Prostate gland (tissue), 2 donors: ENCODE measurements at regions not wholly inside any gene's neighbourhood (a gene's known extent, or its start where the extent isn't known, plus 50 kb on each side); places are given as distances from the start of the nearest gene placed in this dataset.

Experiments
- DNase-seq: peaks from one replicate; pipeline ENCODE4 v3.0.0-alpha.2; 2019; ENCODE audit warnings: low spot score
- H3K27ac ChIP-seq, 2 donors: fragments of 200-600 bp; sonication (generic); 2 replicates each; pipeline ENCODE4 v1.5.1; 2017 to 2019
- H3K27me3 ChIP-seq: fragments of 200-600 bp; sonication (generic); replicated peaks from 2 replicates; pipeline ENCODE4 v1.5.1; 2019; ENCODE audit not compliant: insufficient read depth
- H3K36me3 ChIP-seq, 2 donors: fragments of 200-600 bp; sonication (generic); 1 replicate in 1 of 2; 2 replicates in 1 of 2; pipeline versions ENCODE4 v1.5.1 to v1.8.1; 2017 to 2019
- H3K4me1 ChIP-seq: fragments of 200-600 bp; sonication (generic); replicated peaks from 2 replicates; pipeline ENCODE4 v1.5.1; 2019
- H3K4me3 ChIP-seq, 2 donors: fragments of 200-600 bp; sonication (generic); 2 replicates each; pipeline ENCODE4 v1.5.1; 2017 to 2019
- H3K9me3 ChIP-seq: fragments of 200-600 bp; sonication (generic); 2 replicates; pipeline ENCODE4 v1.5.1; 2017
- POLR2A ChIP-seq: fragments of 450-650 bp; IDR thresholded peaks from one replicate; pipeline ENCODE4 v1.6.1; 2016; ENCODE audit warnings: antibody characterized with exemption, mild to moderate bottlenecking
- POLR2AphosphoS5 ChIP-seq: sonication (generic); formaldehyde crosslinking; IDR thresholded peaks from one replicate; pipeline ENCODE4 v1.6.1; 2017; ENCODE audit warnings: antibody characterized with exemption
- WGBS: methylation state at CpG from one replicate; pipeline ENCODE4 v1.1.5; 2018; 5-methylcytosine and 5-hydroxymethylcytosine counted together
- intact Hi-C: fragments of 100-400 bp; cut with DNase I; formaldehyde crosslinking; loops from one replicate; pipeline ENCODE4 v1.14.2; 2022
- TF ChIP-seq, protein P1 (sequence below), 4 experiments: fragments of 200-600 bp in 2 of 4; fragments of 450-650 bp in 2 of 4; sonication (generic) in 2 of 4; IDR thresholded peaks; 1 replicate in 3 of 4; 2 replicates in 1 of 4; pipeline ENCODE4 v1.5.1; 2016 to 2019; ENCODE audit warnings: antibody characterized with exemption in 4 of 4, mild to moderate bottlenecking in 2 of 4, moderate library complexity in 2 of 4

DNA sequence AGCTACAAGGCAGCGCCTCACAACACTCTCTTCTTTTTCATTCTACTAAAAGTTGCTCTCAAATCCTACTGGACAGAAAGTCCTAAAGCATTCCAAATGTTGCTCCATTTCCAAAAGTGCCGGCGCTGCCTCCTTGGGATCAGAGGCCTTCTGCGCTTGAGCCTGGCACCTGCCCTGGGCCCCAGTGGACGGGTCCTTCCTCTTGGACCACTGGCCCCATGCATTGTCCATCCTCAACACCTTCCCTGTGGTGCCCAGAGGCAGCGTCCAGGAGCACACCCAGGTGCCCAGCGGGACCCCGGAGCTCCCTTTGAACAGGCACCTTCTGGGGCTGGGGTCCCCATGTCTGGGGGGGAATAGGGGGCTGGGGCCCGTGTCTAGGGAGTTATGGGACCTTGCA lies 205.2 kb downstream of the ERMARD start:
- Histone ChIP-seq H3K4me3 (no peak overlapping the region), H3K4me1 (no peaks in the 10 kb centered on the region), H3K9me3 (no peaks in the 10 kb centered on the region), H3K27me3 (no peaks in the 10 kb centered on the region), H3K27ac (no peak overlapping the region), H3K36me3 (no peaks in the 10 kb centered on the region)
- TF ChIP-seq POLR2AphosphoS5 = no peak
- TF ChIP-seq, protein P1, sequence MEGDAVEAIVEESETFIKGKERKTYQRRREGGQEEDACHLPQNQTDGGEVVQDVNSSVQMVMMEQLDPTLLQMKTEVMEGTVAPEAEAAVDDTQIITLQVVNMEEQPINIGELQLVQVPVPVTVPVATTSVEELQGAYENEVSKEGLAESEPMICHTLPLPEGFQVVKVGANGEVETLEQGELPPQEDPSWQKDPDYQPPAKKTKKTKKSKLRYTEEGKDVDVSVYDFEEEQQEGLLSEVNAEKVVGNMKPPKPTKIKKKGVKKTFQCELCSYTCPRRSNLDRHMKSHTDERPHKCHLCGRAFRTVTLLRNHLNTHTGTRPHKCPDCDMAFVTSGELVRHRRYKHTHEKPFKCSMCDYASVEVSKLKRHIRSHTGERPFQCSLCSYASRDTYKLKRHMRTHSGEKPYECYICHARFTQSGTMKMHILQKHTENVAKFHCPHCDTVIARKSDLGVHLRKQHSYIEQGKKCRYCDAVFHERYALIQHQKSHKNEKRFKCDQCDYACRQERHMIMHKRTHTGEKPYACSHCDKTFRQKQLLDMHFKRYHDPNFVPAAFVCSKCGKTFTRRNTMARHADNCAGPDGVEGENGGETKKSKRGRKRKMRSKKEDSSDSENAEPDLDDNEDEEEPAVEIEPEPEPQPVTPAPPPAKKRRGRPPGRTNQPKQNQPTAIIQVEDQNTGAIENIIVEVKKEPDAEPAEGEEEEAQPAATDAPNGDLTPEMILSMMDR (IDR thresholded peaks at IDR 0.05) = no peak
- TF ChIP-seq POLR2A = no peak
- 91% methylated on average over 9 of the region's 9 CpGs for WGBS
- DNase-seq = no peak
- intact Hi-C loops = no loop called here

DNA sequence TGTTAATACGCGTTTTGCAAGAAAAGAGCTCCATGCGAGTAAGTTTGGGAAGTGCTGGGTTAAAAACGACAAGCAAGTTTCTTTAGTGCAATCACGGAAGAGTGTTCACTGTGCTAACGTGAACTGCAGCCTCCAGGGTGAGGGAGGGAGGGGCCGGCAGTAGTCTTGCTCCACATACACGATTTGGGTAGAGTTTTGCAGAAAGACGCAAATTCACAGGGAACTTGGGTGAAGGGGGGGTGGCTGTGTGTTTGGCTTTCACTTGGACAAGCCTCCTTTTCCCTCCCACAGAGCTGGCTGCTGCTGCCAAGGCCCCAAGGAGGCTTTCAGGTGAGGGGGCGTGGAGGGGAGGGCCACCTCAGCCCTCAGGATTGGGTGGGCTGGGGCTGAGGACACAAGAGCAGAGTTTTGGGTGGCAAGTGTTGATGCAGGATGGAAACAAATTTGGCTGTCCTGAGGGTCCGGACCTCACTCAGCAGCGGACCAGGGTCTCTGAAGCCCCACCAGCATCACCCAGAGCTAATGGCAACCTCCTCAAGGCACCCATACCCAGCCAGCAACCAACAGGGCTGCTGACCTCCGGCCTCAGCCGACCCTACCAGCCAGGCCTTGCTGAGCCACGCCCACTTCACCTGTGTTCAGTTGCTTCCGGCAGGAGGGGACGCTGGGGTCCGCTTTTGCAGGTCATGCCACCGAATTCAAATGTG lies 204.5 kb downstream of the ERMARD start:
- Histone ChIP-seq H3K27me3 (no peaks in the 10 kb centered on the region), H3K27ac (no peak overlapping the region), H3K4me1 (no peaks in the 10 kb centered on the region), H3K4me3 (no peak overlapping the region), H3K36me3 (no peaks in the 10 kb centered on the region), H3K9me3 (no peaks in the 10 kb centered on the region)
- TF ChIP-seq POLR2A (no peak), POLR2AphosphoS5 (no peak)
- TF ChIP-seq, protein P1 (IDR thresholded peaks at IDR 0.05) = no peak
- DNase-seq = no peak
- WGBS = 69% methylated on average over 19 of the region's 19 CpGs
- intact Hi-C loops = no loop called here

DNA sequence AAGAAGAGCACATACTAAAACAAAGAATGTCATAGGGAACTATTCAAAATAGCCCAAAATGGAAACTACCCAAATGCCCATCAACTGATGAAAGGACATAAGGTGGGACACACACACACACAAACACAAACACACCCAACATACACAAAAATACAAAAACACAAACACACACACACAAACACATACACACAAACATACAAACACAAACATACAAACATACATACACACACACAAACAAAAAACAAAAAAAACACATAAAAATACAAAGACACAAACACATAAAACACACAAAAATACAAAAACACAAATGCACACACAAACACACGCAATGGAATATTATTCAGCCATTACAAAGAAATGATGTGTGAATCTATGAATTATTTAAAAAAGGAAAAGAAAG lies 203.6 kb downstream of the ERMARD start:
- intact Hi-C loops = no loop called here
- 91% methylated on average over 1 of the region's 1 CpG for WGBS
- Histone ChIP-seq H3K4me3 (no peak overlapping the region), H3K27me3 (no peaks in the 10 kb centered on the region), H3K36me3 (no peaks in the 10 kb centered on the region), H3K27ac (no peak overlapping the region), H3K9me3 (no peaks in the 10 kb centered on the region), H3K4me1 (no peaks in the 10 kb centered on the region)
- DNase-seq = no peak
- no peak for TF ChIP-seq POLR2A
- TF ChIP-seq POLR2AphosphoS5 = no peak
- TF ChIP-seq, protein P1 (IDR thresholded peaks at IDR 0.05) = no peak

DNA sequence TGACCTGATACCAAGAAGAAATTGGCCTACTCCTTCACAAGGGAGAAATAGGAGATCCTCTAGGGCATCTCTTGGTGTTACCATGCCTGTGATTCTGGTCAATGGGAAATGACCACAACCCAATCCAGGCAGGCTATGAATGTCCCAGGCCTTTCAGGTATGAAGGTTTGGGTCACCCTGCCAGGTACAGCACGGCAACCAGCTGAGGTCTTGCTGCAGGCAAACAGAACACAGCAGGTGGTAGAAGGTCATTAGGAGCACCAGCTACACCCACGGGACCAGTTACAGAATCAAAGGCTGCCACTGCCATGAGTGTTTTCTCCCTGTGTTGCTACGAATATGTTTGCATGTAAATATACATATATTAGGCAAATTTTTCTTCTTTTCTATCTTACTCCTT lies 202.3 kb downstream of the ERMARD start:
- 73% methylated on average over 3 of the region's 3 CpGs for WGBS
- intact Hi-C loops = no loop called here
- Histone ChIP-seq H3K4me3 (no peak overlapping the region), H3K4me1 (no peaks in the 10 kb centered on the region), H3K9me3 (no peaks in the 10 kb centered on the region), H3K36me3 (no peaks in the 10 kb centered on the region), H3K27me3 (no peaks in the 10 kb centered on the region), H3K27ac (no peak overlapping the region)
- no peak for DNase-seq
- TF ChIP-seq POLR2AphosphoS5 (no peak), POLR2A (no peak)
- TF ChIP-seq, protein P1 (IDR thresholded peaks at IDR 0.05) = no peak

DNA sequence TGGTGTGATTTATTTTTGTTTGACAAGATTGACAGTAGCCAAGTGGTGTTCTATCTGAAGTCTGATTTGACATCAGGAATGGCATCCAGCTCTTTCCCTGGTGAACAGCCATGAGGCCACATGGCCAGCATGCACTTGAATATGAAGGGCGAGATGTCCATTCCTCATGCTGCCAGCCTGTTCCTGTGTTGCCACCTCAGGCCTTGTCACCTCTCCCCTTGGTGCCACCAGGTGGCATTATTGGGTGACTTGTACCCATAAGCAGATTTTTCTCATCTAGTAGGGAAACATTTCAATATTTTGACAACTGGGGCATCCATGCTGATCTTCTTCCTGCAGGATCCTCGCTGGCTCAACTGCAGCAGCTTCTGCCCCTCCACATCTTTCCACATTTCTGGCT lies 199.1 kb downstream of the ERMARD start:
- 79% methylated on average over 2 of the region's 2 CpGs for WGBS
- peak; percentile 36 for DNase-seq

More for the DNA sequence above, 199.1 kb downstream of the ERMARD start:
- TF ChIP-seq POLR2A (no peak), POLR2AphosphoS5 (no peak)
- TF ChIP-seq, protein P1 (IDR thresholded peaks at IDR 0.05) = peak in 3 of 4 experiments; percentile 37 to 57 (median 46)
- Histone ChIP-seq H3K36me3 (no peaks in the 10 kb centered on the region), H3K27ac (no peak overlapping the region), H3K4me3 (no peak overlapping the region), H3K27me3 (no peaks in the 10 kb centered on the region), H3K4me1 (no peaks in the 10 kb centered on the region), H3K9me3 (no peaks in the 10 kb centered on the region)
- intact Hi-C loops = no loop called here
